BJ (cell line): ENCODE measurements at regions not wholly inside any gene's neighbourhood (a gene's known extent, or its start where the extent isn't known, plus 50 kb on each side); places are given as distances from the start of the nearest gene placed in this dataset.

Experiments used
- CTCF ChIA-PET: fragments of 350-600 bp; formaldehyde crosslinking; extraction: SDS; loops from one replicate; lab custom pipeline; 2021; ENCODE audit warnings: antibody characterized with exemption, inconsistent platforms; lab: Yijun Ruan, JAX
- POLR2A ChIA-PET: fragments of 300-600 bp; sonication (Branson Sonifier 250); formaldehyde crosslinking; extraction: SDS; loops from one replicate; lab custom pipeline; 2021; ENCODE audit warnings: antibody characterized with exemption; lab: Charles Lee
- DNase-seq: peaks from one replicate; pipeline ENCODE4 v3.0.0-alpha.2; 2011; ENCODE audit warnings: low read depth
- H3K27me3 ChIP-seq: 2 replicates; pipeline ENCODE4 v1.6.0; 2011; ENCODE audit warnings: low read length; ENCODE audit not compliant: control insufficient read depth, insufficient read depth
- H3K36me3 ChIP-seq: 2 replicates; pipeline ENCODE4 v1.5.1; 2011; ENCODE audit warnings: low read length; ENCODE audit not compliant: control insufficient read depth, insufficient read depth
- H3K4me3 ChIP-seq: 2 replicates; pipeline ENCODE4 v1.5.1; 2011; ENCODE audit warnings: low read depth, mild to moderate bottlenecking, control low read depth, low read length
- TF ChIP-seq, protein P1 (sequence below): IDR thresholded peaks from 2 replicates; pipeline ENCODE4 v1.5.1; 2011; ENCODE audit warnings: low read depth, mild to moderate bottlenecking, control low read depth, inconsistent platforms, low read length, moderate library complexity; ENCODE audit not compliant: insufficient read depth

GRCh38 chr21:35748678-35749314, 311.5 kb downstream of the SETD4 start:
- ChIA-PET CTCF (interaction anchor here (0.6 to 1.4 kb wide), 4 partner anchors 11 to 121 kb away, joined by 3 to 6 read pairs (median 3); no protein-coding TSS in a partner anchor), POLR2A (no interaction called here)
- no peak overlapping the region for H3K4me3 ChIP-seq
- no peaks in the 10 kb centered on the region for H3K36me3 ChIP-seq
- H3K27me3 ChIP-seq: no peaks in the 10 kb centered on the region
- TF ChIP-seq, protein P1, sequence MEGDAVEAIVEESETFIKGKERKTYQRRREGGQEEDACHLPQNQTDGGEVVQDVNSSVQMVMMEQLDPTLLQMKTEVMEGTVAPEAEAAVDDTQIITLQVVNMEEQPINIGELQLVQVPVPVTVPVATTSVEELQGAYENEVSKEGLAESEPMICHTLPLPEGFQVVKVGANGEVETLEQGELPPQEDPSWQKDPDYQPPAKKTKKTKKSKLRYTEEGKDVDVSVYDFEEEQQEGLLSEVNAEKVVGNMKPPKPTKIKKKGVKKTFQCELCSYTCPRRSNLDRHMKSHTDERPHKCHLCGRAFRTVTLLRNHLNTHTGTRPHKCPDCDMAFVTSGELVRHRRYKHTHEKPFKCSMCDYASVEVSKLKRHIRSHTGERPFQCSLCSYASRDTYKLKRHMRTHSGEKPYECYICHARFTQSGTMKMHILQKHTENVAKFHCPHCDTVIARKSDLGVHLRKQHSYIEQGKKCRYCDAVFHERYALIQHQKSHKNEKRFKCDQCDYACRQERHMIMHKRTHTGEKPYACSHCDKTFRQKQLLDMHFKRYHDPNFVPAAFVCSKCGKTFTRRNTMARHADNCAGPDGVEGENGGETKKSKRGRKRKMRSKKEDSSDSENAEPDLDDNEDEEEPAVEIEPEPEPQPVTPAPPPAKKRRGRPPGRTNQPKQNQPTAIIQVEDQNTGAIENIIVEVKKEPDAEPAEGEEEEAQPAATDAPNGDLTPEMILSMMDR: no peak
- no peak for DNase-seq

GRCh38 chr21:35743571-35743970, 316.8 kb downstream of the SETD4 start:
- Histone ChIP-seq H3K36me3 (no peaks in the 10 kb centered on the region), H3K4me3 (no peak overlapping the region), H3K27me3 (no peaks in the 10 kb centered on the region)
- ChIA-PET POLR2A (no interaction called here), CTCF (interaction anchor here (1.1 kb wide), 1 partner anchor 19 kb away, joined by 4 read pairs; no protein-coding TSS in a partner anchor)
- DNase-seq: no peak
- TF ChIP-seq, protein P1: no peak

DNA sequence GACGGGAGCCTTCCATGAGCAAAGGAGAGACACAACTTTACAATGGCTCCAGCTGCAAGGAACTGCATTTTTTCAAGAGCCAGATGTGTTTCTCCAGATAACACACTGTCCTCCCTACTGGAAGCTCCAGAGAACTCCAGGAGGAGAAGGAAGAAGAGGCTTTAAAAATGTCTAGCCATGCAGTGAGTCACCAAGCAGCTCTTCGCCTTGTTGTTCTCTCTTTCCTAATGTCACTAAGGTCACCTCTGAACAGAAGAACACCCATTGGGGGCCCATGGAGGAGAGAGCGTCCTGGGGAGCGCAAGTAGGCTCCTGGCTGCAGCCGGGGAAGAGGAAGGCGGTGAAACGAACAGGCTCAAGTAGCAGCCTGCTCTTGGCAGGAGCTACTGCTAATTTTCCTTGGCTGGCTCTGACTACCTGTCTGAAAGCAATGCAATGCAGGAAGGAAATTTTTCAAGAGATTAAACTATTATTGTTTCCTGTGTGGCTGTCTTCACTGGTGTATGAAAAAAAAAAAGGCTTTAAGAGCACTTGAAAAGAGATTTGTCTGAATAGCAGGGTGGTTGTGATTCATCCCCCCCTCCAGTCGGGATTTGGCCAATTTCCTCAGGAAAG, 321.9 kb downstream of the SETD4 start:
- H3K36me3 ChIP-seq: no peaks in the 10 kb centered on the region
- no peak overlapping the region for H3K4me3 ChIP-seq
- H3K27me3 ChIP-seq: no peaks in the 10 kb centered on the region
- CTCF ChIA-PET: interaction anchor here (0.8 to 2.5 kb wide), 3 partner anchors 10 to 902 kb away, joined by 4 to 7 read pairs (median 6); no protein-coding TSS in a partner anchor
- TF ChIP-seq, protein P1: no peak
- POLR2A ChIA-PET: no interaction called here
- no peak for DNase-seq

GRCh38 chr21:35737899-35738346, 322.4 kb downstream of the SETD4 start:
- peak; percentile 12 for DNase-seq

GRCh38 chr21:35737449-35737848, 322.9 kb downstream of the SETD4 start:
- Histone ChIP-seq H3K27me3 (no peaks in the 10 kb centered on the region), H3K4me3 (no peak overlapping the region), H3K36me3 (no peaks in the 10 kb centered on the region)
- POLR2A ChIA-PET: no interaction called here
- no peak for DNase-seq
- TF ChIP-seq, protein P1: no peak
- CTCF ChIA-PET: interaction anchor here (0.8 to 2.5 kb wide), 5 partner anchors 8 to 901 kb away, joined by 3 to 7 read pairs (median 6); no protein-coding TSS in a partner anchor

More at GRCh38 chr21:35737899-35738346, 322.4 kb downstream of the SETD4 start:
- TF ChIP-seq, protein P1: no peak
- POLR2A ChIA-PET: no interaction called here
- H3K27me3 ChIP-seq: no peaks in the 10 kb centered on the region
- no peaks in the 10 kb centered on the region for H3K36me3 ChIP-seq
- no peak overlapping the region for H3K4me3 ChIP-seq
- CTCF ChIA-PET: interaction anchor here (0.8 to 2.5 kb wide), 4 partner anchors 8 to 901 kb away, joined by 4 to 7 read pairs (median 6); no protein-coding TSS in a partner anchor
